KMS-11 (cell line): ENCODE measurements at regions not wholly inside any gene's neighbourhood (a gene's known extent, or its start where the extent isn't known, plus 50 kb on each side); places are given as distances from the start of the nearest gene placed in this dataset.

Experiments
- H2AFZ ChIP-seq: fragments of 200-600 bp; sonication (generic); 2 replicates; pipeline ENCODE4 v1.6.1; 2016; ENCODE audit warnings: antibody characterized with exemption, mixed run types, low read depth
- H3K27ac ChIP-seq: fragments of 200-600 bp; sonication (generic); 2 replicates; pipeline ENCODE4 v1.6.1; 2016; ENCODE audit warnings: mild to moderate bottlenecking, mixed run types
- H3K27me3 ChIP-seq: fragments of 200-600 bp; sonication (generic); 2 replicates; pipeline ENCODE4 v1.6.1; 2017; ENCODE audit warnings: mild to moderate bottlenecking, low read depth, mixed run types, moderate library complexity; ENCODE audit not compliant: insufficient read depth
- H3K36me3 ChIP-seq: fragments of 200-600 bp; sonication (generic); 2 replicates; pipeline ENCODE4 v1.6.1; 2017; ENCODE audit warnings: mild to moderate bottlenecking, mixed run types; ENCODE audit not compliant: insufficient read depth
- H3K4me1 ChIP-seq: fragments of 200-600 bp; sonication (generic); 2 replicates; pipeline ENCODE4 v1.6.1; 2016; ENCODE audit warnings: mild to moderate bottlenecking, low read depth, mixed run types; ENCODE audit not compliant: poor library complexity, severe bottlenecking
- H3K4me2 ChIP-seq: fragments of 200-600 bp; sonication (generic); 2 replicates; pipeline ENCODE4 v1.7.0; 2016; ENCODE audit warnings: mild to moderate bottlenecking, mixed run types
- H3K4me3 ChIP-seq: fragments of 200-600 bp; sonication (generic); IDR thresholded peaks from 2 replicates; pipeline ENCODE4 v1.6.1; 2017; ENCODE audit warnings: low read depth, low read length, mixed read lengths; ENCODE audit not compliant: insufficient read depth
- H3K79me2 ChIP-seq: fragments of 200-600 bp; sonication (generic); 2 replicates; pipeline ENCODE4 v1.6.1; 2016; ENCODE audit warnings: low read depth, mixed run types; ENCODE audit not compliant: insufficient read depth
- H3K9ac ChIP-seq: fragments of 200-600 bp; sonication (generic); 2 replicates; pipeline ENCODE4 v1.6.1; 2016; ENCODE audit warnings: mild to moderate bottlenecking, mixed run types
- H4K20me1 ChIP-seq: fragments of 200-600 bp; sonication (generic); 2 replicates; pipeline ENCODE4 v1.6.1; 2016; ENCODE audit warnings: mild to moderate bottlenecking, mixed run types; ENCODE audit not compliant: insufficient read depth
- CTCF ChIP-seq: fragments of 200-600 bp; sonication (generic); conservative IDR thresholded peaks from 2 replicates; pipeline ENCODE4 v1.6.1; 2017; ENCODE audit warnings: low read depth, mild to moderate bottlenecking, antibody characterized with exemption, low read length, moderate library complexity, mixed read lengths

DNA sequence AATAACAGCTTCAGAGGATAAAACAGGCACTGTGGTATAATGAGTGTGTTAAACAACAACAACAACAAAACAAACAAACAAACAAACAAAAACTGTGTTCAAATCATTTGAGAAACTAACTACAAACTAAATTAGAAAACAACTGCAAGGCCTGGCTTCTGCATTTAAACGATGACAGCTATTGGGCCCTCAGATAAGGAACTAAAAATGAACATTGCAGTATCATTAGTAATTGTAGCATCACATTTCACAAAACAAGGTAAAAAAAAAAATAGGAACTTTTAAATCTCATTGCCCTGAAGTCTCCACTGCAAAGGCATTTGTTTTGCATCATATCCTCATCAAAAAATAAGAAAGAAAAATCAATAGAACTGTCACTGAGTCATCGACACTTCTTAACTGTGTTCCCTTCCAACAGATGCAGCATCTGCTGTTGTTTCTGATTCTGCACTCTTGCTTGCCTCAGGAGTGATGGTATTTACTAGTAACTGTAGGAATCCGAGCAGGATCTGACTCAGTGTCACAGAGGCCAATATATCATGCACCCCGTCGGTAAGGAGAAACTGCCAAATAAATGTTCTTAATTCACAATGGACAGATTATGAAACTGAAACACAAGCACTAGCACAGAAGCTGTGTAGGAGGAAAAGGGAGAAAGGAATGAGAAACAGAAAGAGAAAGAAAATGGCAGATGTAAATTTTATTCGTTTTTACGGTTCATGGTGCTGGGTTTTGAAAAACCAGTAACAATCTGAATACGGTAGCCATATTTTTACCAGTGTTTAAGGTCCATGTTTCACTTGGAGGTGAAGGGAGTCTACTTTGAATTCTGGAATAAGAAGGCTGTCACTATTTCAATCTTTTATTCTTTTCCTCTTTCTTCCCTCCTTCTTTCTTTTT is 365.7 kb upstream of the EPHA7 start:
- Histone ChIP-seq H3K4me2 (peak overlapping the region; percentile 63), H3K9ac (peak overlapping the region; percentile 41; the same call in 1 of the 2 replicates), H3K4me3 (no peak overlapping the region), H3K36me3 (no peaks in the 10 kb centered on the region), H4K20me1 (no peaks in the 10 kb centered on the region), H2AFZ (peak overlapping the region; percentile 67), H3K79me2 (no peaks in the 10 kb centered on the region), H3K27me3 (no peaks in the 10 kb centered on the region), H3K4me1 (peaks cover 16% of the 10 kb centered on the region), H3K27ac (peak overlapping the region; percentile 30; the same call in 1 of the 2 replicates)
- no peak for TF ChIP-seq CTCF

DNA sequence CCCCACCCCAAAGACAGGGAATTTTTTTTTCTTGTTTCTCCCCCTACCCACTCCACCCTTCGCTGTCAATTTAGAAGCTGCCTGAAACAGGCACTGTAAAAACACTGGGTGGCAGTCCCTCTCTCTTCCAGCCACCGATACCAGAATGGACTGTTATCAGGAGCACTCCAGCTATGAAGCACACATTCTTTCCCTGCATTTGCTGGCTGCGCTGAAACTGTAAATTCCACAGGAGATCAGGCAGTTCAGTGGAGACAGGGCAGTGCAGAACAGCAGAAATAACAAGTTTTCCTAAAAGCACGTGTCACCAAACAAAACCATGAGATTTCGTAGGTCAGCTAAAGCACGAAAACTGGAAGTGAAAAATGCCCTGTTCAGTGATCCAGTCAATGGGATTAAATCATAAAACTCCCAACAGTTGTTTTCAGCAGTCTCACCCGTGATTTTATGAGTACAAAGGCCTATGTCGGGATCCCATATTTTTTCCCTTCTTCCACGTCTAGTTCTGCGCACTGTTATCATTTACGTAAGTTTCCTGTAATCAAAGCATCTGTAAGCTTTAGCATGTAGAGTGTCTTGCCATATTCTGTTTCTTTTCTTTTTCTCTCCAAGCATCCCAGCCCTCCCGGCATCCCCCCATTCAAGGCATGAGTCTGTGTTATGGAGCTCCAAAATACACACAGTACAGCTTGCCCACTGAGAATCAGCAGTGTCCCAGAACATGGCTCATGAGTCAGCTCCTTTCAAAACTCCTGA is 359.9 kb upstream of the EPHA7 start:
- H3K79me2 ChIP-seq = no peaks in the 10 kb centered on the region
- no peak overlapping the region for H2AFZ ChIP-seq
- no peak overlapping the region for H3K4me2 ChIP-seq
- no peak overlapping the region for H3K4me3 ChIP-seq
- H3K4me1 ChIP-seq = no peaks in the 10 kb centered on the region
- no peak overlapping the region for H3K27ac ChIP-seq
- no peaks in the 10 kb centered on the region for H3K27me3 ChIP-seq
- no peak overlapping the region for H3K9ac ChIP-seq
- no peak for TF ChIP-seq CTCF
- no peaks in the 10 kb centered on the region for H4K20me1 ChIP-seq
- no peaks in the 10 kb centered on the region for H3K36me3 ChIP-seq

DNA sequence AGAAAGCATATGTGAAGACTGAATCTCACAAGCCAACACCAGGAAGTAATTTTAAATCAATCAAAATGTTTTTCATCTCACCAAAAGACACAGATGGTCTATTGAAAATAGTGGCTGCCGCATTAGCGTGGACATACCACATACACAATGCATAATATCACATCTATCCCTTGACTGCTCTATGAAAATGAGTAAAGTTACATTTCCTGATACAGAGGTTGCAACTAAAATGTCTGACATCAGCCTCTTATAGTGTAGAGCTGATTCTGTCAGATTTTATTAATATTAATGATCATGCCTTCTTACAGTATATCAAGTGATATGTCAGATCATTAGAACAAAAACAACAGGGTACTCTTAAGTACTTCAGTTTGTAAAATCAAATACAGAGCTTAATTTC is 339.8 kb upstream of the EPHA7 start:
- Histone ChIP-seq H2AFZ (no peak overlapping the region), H3K27me3 (no peaks in the 10 kb centered on the region), H3K4me2 (no peak overlapping the region), H4K20me1 (no peaks in the 10 kb centered on the region), H3K4me1 (no peaks in the 10 kb centered on the region), H3K4me3 (no peak overlapping the region), H3K9ac (no peak overlapping the region), H3K27ac (no peak overlapping the region), H3K79me2 (no peaks in the 10 kb centered on the region), H3K36me3 (no peaks in the 10 kb centered on the region)
- no peak for TF ChIP-seq CTCF

DNA sequence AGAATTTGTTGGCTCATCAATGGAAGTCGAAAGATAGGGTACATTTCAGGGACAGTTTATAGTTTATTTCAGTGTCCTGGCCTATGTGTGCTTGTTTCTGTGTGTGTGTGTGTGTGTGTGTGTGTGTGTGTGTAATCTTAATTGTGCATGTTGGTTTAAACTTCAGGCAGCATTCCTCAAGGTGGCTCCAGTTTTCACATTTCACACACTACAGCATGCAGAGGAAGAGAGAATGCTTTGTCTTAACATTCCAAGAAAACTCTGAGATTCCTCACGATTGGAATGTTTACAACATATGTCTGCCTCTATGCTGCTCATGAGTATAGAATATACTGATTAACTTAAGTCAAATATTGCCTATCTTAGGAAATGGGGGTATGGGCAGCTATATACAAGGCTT is 332.6 kb upstream of the EPHA7 start:
- no peaks in the 10 kb centered on the region for H3K4me1 ChIP-seq
- H3K9ac ChIP-seq = no peak overlapping the region
- no peaks in the 10 kb centered on the region for H3K79me2 ChIP-seq
- H3K4me3 ChIP-seq = no peak overlapping the region
- no peaks in the 10 kb centered on the region for H3K36me3 ChIP-seq
- H3K27ac ChIP-seq = no peak overlapping the region
- no peak overlapping the region for H2AFZ ChIP-seq
- TF ChIP-seq CTCF = no peak
- no peak overlapping the region for H3K4me2 ChIP-seq
- no peaks in the 10 kb centered on the region for H4K20me1 ChIP-seq
- no peaks in the 10 kb centered on the region for H3K27me3 ChIP-seq
